H1 (cell line): ENCODE measurements at regions not wholly inside any gene's neighbourhood (a gene's known extent, or its start where the extent isn't known, plus 50 kb on each side); places are given as distances from the start of the nearest gene placed in this dataset.

ENCODE experiments used
- GTF2F1 ChIP-seq: IDR thresholded peaks from 2 replicates; pipeline ENCODE4 v1.6.1; 2012; ENCODE audit warnings: low read depth, low read length, improper control_type of control experiment, borderline replicate concordance
- JUND ChIP-seq: IDR thresholded peaks from 2 replicates; pipeline ENCODE4 v1.6.1; 2011; ENCODE audit warnings: mild to moderate bottlenecking, improper control_type of control experiment, low read length
- MAFK ChIP-seq: IDR thresholded peaks from 2 replicates; pipeline ENCODE4 v1.6.1; 2012; ENCODE audit warnings: low read depth, mild to moderate bottlenecking, improper control_type of control experiment, low read length
- RBBP5 ChIP-seq: IDR thresholded peaks from 2 replicates; pipeline ENCODE4 v1.7.1; 2012; ENCODE audit warnings: low read depth, mild to moderate bottlenecking, inconsistent platforms, low read length, moderate library complexity, borderline replicate concordance
- TF ChIP-seq, protein P1 (sequence below), 3 experiments: IDR thresholded peaks; 1 replicate in 2 of 3; 2 replicates in 1 of 3; pipeline versions ENCODE4 v1.5.1 to v1.6.1; 2011; ENCODE audit warnings: low read length in 3 of 3, mild to moderate bottlenecking in 3 of 3, inconsistent platforms in 2 of 3, low read depth in 1 of 3, moderate library complexity in 1 of 3; ENCODE audit not compliant: insufficient read depth in 1 of 3; ENCODE audit errors: control extremely low read depth in 1 of 3

DNA sequence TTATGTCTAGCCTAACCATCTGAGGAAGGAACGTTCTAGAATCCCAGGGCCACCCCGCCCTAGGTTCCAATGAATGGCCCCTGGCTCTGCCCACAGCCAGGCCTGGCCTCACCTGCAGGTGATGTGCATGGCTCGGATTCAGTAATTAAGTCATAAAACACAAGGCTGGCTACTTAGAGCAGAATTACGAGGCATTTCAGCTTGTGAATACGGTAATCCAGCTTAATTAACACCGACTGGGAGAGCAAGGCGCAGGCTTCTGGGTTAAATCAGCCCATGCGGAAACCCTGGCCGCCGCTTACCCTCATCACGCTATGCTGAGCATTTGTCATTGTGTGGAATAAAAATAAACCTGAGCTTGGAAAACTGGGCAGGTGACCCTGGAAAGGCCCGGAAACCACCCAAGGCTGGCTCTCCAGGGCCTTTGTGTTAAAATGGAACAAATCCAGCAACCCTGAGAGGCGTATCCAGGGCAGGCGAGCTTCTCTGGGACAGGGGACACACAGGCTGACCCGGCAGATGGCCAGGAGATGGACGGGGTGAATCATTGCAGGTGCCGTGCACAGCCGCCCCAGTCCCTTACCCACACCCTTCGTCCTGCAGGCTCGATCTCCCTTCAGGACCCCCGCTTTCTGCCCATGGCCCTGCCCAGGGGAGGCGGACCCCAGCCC, 220.2 kb downstream of the CTTN start (continued):
- TF ChIP-seq, protein P1, sequence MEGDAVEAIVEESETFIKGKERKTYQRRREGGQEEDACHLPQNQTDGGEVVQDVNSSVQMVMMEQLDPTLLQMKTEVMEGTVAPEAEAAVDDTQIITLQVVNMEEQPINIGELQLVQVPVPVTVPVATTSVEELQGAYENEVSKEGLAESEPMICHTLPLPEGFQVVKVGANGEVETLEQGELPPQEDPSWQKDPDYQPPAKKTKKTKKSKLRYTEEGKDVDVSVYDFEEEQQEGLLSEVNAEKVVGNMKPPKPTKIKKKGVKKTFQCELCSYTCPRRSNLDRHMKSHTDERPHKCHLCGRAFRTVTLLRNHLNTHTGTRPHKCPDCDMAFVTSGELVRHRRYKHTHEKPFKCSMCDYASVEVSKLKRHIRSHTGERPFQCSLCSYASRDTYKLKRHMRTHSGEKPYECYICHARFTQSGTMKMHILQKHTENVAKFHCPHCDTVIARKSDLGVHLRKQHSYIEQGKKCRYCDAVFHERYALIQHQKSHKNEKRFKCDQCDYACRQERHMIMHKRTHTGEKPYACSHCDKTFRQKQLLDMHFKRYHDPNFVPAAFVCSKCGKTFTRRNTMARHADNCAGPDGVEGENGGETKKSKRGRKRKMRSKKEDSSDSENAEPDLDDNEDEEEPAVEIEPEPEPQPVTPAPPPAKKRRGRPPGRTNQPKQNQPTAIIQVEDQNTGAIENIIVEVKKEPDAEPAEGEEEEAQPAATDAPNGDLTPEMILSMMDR (IDR thresholded peaks at IDR 0.05; ENCODE audit: control extremely low read depth in 1 of 3, insufficient read depth in 1 of 3, low read depth in 1 of 3, low read length in 3 of 3), result no peak
- no peak for TF ChIP-seq RBBP5
- TF ChIP-seq MAFK, result no peak
- no peak for TF ChIP-seq GTF2F1
- TF ChIP-seq JUND, result no peak
- TF ChIP-seq, all 59 proteins: peak for 0
